ENCODE measurements at regions not wholly inside any gene's neighbourhood (a gene's known extent, or its start where the extent isn't known, plus 50 kb on each side); places are given as distances from the start of the nearest gene placed in this dataset.

DNA sequence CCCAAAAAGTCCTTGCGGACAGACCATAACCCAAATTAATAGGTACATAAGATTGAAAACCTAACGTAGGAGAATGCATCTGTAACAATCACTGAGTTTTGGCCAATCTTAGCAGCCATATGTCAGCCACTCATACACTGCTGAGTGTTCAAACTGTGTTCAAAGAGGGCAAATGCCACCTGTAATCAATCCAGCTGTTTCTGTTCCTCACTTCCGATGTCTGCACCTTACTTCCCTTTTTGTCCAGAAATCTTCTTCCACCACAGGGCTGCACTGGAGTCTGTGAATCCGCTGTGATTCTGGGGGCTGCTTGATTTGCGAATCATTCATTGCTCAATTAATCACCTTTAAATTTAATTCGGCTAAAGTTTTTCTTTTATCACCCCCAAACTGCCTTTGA is 263.9 kb downstream of the ICE1 start:
- Histone ChIP-seq H3K4me3 (no peak overlapping the region), H3K4me1 (peaks cover 0 to 39% (median 7%) of the 10 kb centered on the region in 12 donors), H3K27me3 (no peaks in the 10 kb centered on the region), H3K36me3 (no peaks in the 10 kb centered on the region), H3K9me3 (peaks cover 0 to 7% (median 0%) of the 10 kb centered on the region in 12 donors), H3K27ac (peak overlapping the region in 4 of 12 donors; percentile 4 to 63 (median 42))
- TF ChIP-seq POLR2A (IDR thresholded peaks at IDR 0.05) = no peak
- TF ChIP-seq, protein P1, sequence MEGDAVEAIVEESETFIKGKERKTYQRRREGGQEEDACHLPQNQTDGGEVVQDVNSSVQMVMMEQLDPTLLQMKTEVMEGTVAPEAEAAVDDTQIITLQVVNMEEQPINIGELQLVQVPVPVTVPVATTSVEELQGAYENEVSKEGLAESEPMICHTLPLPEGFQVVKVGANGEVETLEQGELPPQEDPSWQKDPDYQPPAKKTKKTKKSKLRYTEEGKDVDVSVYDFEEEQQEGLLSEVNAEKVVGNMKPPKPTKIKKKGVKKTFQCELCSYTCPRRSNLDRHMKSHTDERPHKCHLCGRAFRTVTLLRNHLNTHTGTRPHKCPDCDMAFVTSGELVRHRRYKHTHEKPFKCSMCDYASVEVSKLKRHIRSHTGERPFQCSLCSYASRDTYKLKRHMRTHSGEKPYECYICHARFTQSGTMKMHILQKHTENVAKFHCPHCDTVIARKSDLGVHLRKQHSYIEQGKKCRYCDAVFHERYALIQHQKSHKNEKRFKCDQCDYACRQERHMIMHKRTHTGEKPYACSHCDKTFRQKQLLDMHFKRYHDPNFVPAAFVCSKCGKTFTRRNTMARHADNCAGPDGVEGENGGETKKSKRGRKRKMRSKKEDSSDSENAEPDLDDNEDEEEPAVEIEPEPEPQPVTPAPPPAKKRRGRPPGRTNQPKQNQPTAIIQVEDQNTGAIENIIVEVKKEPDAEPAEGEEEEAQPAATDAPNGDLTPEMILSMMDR (IDR thresholded peaks at IDR 0.05) = no peak
- ATAC-seq (no peak), DNase-seq (no peak)
- intact Hi-C loops (cut with DNase I) = loop anchor here in 3 of 10 donors (5.0 to 10.0 kb wide), 4 partner anchors 81 to 192 kb away; no protein-coding TSS in a partner anchor
- WGBS, 4 donors = 88 to 97% (median 93%) methylated on average over 6 of the region's 6 CpGs

- TF ChIP-seq POLR2A (IDR thresholded peaks at IDR 0.05) = no peak
- TF ChIP-seq, protein P1 (IDR thresholded peaks at IDR 0.05) = no peak
Observed at GRCh38 chr5:5685737-5686136, 263.3 kb downstream of the ICE1 start.

DNA sequence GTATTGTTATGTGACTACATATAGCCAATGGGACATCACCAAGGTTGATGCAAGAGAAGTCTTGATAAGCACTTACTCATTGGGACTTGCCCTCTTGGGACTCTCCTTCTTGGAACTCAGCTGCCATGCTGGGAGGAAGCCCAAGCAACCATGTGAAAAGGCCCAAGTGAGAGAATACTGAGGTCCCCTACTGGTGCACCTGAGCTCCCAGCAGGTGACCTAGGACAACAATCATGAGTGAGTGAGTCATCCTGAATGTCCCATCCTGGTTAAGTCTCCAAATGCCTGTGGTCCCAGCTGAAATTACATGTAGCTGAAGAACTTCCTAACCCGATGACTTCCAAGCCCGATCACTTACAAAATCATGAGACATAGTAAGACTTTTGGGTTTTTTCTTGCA is 260.7 kb downstream of the ICE1 start:
- Histone ChIP-seq H3K4me1 (peaks cover 0 to 33% (median 6%) of the 10 kb centered on the region in 12 donors), H3K36me3 (no peaks in the 10 kb centered on the region), H3K27ac (no peak overlapping the region), H3K27me3 (no peaks in the 10 kb centered on the region), H3K4me3 (no peak overlapping the region), H3K9me3 (peaks cover 0 to 7% (median 0%) of the 10 kb centered on the region in 12 donors)
- no peak for ATAC-seq
- 64 to 100% (median 98%) methylated on average over 2 of the region's 2 CpGs for WGBS, 4 donors
- DNase-seq = no peak
- TF ChIP-seq, protein P1 (IDR thresholded peaks at IDR 0.05) = no peak
- TF ChIP-seq POLR2A (IDR thresholded peaks at IDR 0.05) = no peak
- intact Hi-C loops (cut with DNase I) = loop anchor here in 3 of 10 donors (10.0 kb wide), 3 partner anchors 112 to 188 kb away; no protein-coding TSS in a partner anchor

More at GRCh38 chr5:5685737-5686136, 263.3 kb downstream of the ICE1 start:
- H3K4me1 ChIP-seq = peaks cover 0 to 39% (median 7%) of the 10 kb centered on the region in 12 donors
- no peaks in the 10 kb centered on the region for H3K36me3 ChIP-seq
- H3K27me3 ChIP-seq = no peaks in the 10 kb centered on the region
- H3K27ac ChIP-seq = peak overlapping the region in 5 of 12 donors; percentile 4 to 65 (median 55)
- no peak overlapping the region for H3K4me3 ChIP-seq
- intact Hi-C loops (cut with DNase I) = loop anchor here in 3 of 10 donors (5.0 to 10.0 kb wide), 4 partner anchors 82 to 191 kb away; no protein-coding TSS in a partner anchor
- 51 to 58% (median 55%) methylated on average over 3 of the region's 3 CpGs for whole genome bisulfite sequencing, 4 donors
- ATAC-seq (peak in 2 of 4 donors; percentile 36 to 55), DNase-seq (no peak)
- H3K9me3 ChIP-seq = peaks cover 0 to 7% (median 0%) of the 10 kb centered on the region in 12 donors

GRCh38 chr5:5678909-5679308 is 256.4 kb downstream of the ICE1 start:
- no peaks in the 10 kb centered on the region for H3K36me3 ChIP-seq
- no peaks in the 10 kb centered on the region for H3K27me3 ChIP-seq
- no peak overlapping the region for H3K4me3 ChIP-seq
- TF ChIP-seq POLR2A (IDR thresholded peaks at IDR 0.05) = no peak
- TF ChIP-seq, protein P1 (IDR thresholded peaks at IDR 0.05) = no peak
- ATAC-seq (peak; percentile 82 to 95 (median 89)), DNase-seq (peak; percentile 49 to 68 (median 61))
- H3K4me1 ChIP-seq = peaks cover 0 to 15% (median 0%) of the 10 kb centered on the region in 12 donors
- H3K9me3 ChIP-seq = peaks cover 0 to 7% (median 0%) of the 10 kb centered on the region in 12 donors
- H3K27ac ChIP-seq = peak overlapping the region in 5 of 12 donors; percentile 18 to 60 (median 34)
- intact Hi-C loops (cut with DNase I) = loop anchor here in 1 of 10 donors (10.0 kb wide), 1 partner anchor 84 kb away; no protein-coding TSS in a partner anchor
- WGBS, 4 donors = 35 to 60% (median 54%) methylated on average over 4 of the region's 4 CpGs

Measured in heart left ventricle (tissue), 16 donors.